ENCODE measurements at regions not wholly inside any gene's neighbourhood (a gene's known extent, or its start where the extent isn't known, plus 50 kb on each side); places are given as distances from the start of the nearest gene placed in this dataset.

GRCh38 chr18:40553029-40553428, 1402.0 kb upstream of the PIK3C3 start:
- POLR2A ChIA-PET (ENCODE audit: low non-redundant PET), result no interaction called here
- H3K27ac ChIP-seq, result no peak overlapping the region
- TF ChIP-seq CTCF (conservative IDR thresholded peaks at IDR 0.05; ENCODE audit: low read depth), result no peak
- DNase-seq (ENCODE audit: low spot score), result no peak
- CTCF ChIA-PET, result no interaction called here

- ChIA-PET CTCF (no interaction called here), POLR2A (ENCODE audit: low non-redundant PET) (no interaction called here)
- no peak overlapping the region for H3K27ac ChIP-seq
- no peak for TF ChIP-seq CTCF (conservative IDR thresholded peaks at IDR 0.05; ENCODE audit: low read depth)
- DNase-seq (ENCODE audit: low spot score), result no peak
Observed at GRCh38 chr18:40546875-40547274, 1408.2 kb upstream of the PIK3C3 start.

GRCh38 chr18:40534723-40535122, 1420.3 kb upstream of the PIK3C3 start:
- peak; percentile 1 for DNase-seq (ENCODE audit: low spot score)
- TF ChIP-seq CTCF (conservative IDR thresholded peaks at IDR 0.05; ENCODE audit: low read depth), result no peak
- no peak overlapping the region for H3K27ac ChIP-seq
- ChIA-PET CTCF (no interaction called here), POLR2A (ENCODE audit: low non-redundant PET) (no interaction called here)

- no peak overlapping the region for H3K27ac ChIP-seq
- DNase-seq (ENCODE audit: low spot score), result no peak
- CTCF ChIA-PET, result no interaction called here
- TF ChIP-seq CTCF (conservative IDR thresholded peaks at IDR 0.05; ENCODE audit: low read depth), result no peak
- POLR2A ChIA-PET (ENCODE audit: low non-redundant PET), result no interaction called here
Observed at GRCh38 chr18:40532046-40532445, 1423.0 kb upstream of the PIK3C3 start.

GRCh38 chr18:40531051-40531450, 1424.0 kb upstream of the PIK3C3 start:
- no peak overlapping the region for H3K27ac ChIP-seq
- ChIA-PET CTCF (no interaction called here), POLR2A (ENCODE audit: low non-redundant PET) (no interaction called here)
- no peak for DNase-seq (ENCODE audit: low spot score)
- no peak for TF ChIP-seq CTCF (conservative IDR thresholded peaks at IDR 0.05; ENCODE audit: low read depth)

- H3K27ac ChIP-seq, result no peak overlapping the region
- CTCF ChIA-PET, result interaction anchor here (0.6 to 0.7 kb wide), 2 partner anchors 300 to 862 kb away, joined by 3 read pairs; no protein-coding TSS in a partner anchor
- POLR2A ChIA-PET (ENCODE audit: low non-redundant PET), result no interaction called here
- no peak for DNase-seq (ENCODE audit: low spot score)
- no peak for TF ChIP-seq CTCF (conservative IDR thresholded peaks at IDR 0.05; ENCODE audit: low read depth)
Observed at GRCh38 chr18:40529478-40529877, 1425.6 kb upstream of the PIK3C3 start.

- POLR2A ChIA-PET (ENCODE audit: low non-redundant PET), result no interaction called here
- CTCF ChIA-PET, result no interaction called here
Observed at GRCh38 chr18:40524881-40525280, 1430.2 kb upstream of the PIK3C3 start.

More at GRCh38 chr18:40524881-40525280, 1430.2 kb upstream of the PIK3C3 start:
- no peak for TF ChIP-seq CTCF (conservative IDR thresholded peaks at IDR 0.05; ENCODE audit: low read depth)
- no peak overlapping the region for H3K27ac ChIP-seq
- no peak for DNase-seq (ENCODE audit: low spot score)

All from RWPE1 (cell line).